ENCODE measurements at regions not wholly inside any gene's neighbourhood (a gene's known extent, or its start where the extent isn't known, plus 50 kb on each side); places are given as distances from the start of the nearest gene placed in this dataset.
"Not testable (repeated sequence)": the region's sequence is repeated elsewhere in the genome, so short reads cannot be mapped to it uniquely, and the experiment has no call there.

DNA sequence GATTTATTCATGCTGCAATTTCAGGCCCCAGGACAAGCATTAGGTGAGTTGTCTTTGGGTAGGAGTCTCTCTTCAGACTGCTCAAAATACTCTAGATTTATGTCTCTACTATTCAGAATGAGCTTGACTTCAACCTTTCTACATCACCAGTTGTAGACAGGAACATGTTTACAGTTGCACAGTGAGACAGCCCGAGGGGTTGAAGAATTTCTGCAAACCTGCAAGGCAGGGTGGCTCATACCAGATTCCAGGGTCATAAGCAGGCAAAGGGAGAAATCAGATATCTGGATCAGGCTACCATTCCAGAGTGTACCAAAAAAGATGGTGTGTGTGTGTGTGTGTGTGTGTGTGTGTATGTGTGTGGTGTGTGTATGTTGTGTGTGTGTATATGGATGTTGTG is 112.4 kb downstream of the SPP2 start:
- ATAC-seq (replicated peaks in 1 of 4): no peak

DNA sequence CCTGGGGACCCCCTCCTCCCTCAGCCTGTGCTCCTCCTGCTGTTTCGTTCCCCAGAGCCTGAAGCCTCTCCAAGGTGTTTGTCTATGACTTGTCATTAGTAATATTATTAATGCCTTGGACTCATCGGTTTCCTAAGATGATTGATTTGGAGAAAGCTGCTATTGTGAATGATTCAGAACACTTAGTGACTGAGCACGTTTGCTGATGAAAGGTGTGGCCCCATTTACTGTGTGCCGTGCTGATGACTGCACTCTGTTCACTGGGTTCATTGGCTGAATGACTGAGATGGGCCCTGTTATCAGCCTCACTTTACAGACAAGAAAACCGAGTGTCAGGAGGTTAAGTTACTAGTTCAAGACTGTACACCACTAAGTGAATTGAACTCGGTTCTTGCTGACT is 111.4 kb downstream of the SPP2 start:
- no peak for DNase-seq
- no peak overlapping the region for H3K27ac ChIP-seq (ENCODE audit: low read length)
- no peak overlapping the region for H3K4me3 Mint-ChIP-seq
- ChIA-PET CTCF (no interaction called here), POLR2A (no interaction called here)
- H3K9me3 Mint-ChIP-seq: no peaks in the 10 kb centered on the region
- no peaks in the 10 kb centered on the region for H3K27me3 ChIP-seq (replicated peaks in 1 of 2; ENCODE audit: control insufficient read depth in 2 of 2, extremely low read depth in 1 of 2, insufficient read depth in 2 of 2, low read length in 1 of 2)
- no peak overlapping the region for H3K4me3 ChIP-seq (ENCODE audit: control insufficient read depth in 1 of 2, extremely low read depth in 1 of 2, low read length in 1 of 2)
- H3K27me3 Mint-ChIP-seq: no peaks in the 10 kb centered on the region
- H3K27ac Mint-ChIP-seq: no peak overlapping the region
- H3K36me3 Mint-ChIP-seq: no peaks in the 10 kb centered on the region
- WGBS (ENCODE audit: insufficient coverage): 69% methylated on average over 6 of the region's 6 CpGs
- no peak for ATAC-seq (replicated peaks in 1 of 4)
- H3K36me3 ChIP-seq (ENCODE audit: control insufficient read depth in 2 of 2, extremely low read depth in 1 of 2, insufficient read depth in 1 of 2, low read length in 1 of 2): no peaks in the 10 kb centered on the region
- H3K4me1 Mint-ChIP-seq: peaks cover 25 to 35% (median 29%) of the 10 kb centered on the region in 3 donors
- H3K4me1 ChIP-seq (ENCODE audit: control insufficient read depth in 1 of 2, extremely low read depth in 1 of 2, insufficient read depth in 2 of 2, low read length in 2 of 2): peaks cover 4 to 19% of the 10 kb centered on the region in 2 experiments
- no peaks in the 10 kb centered on the region for H3K9me3 ChIP-seq

More for the DNA sequence above, 112.4 kb downstream of the SPP2 start:
- H3K36me3 Mint-ChIP-seq: no peaks in the 10 kb centered on the region
- DNase-seq: no peak
- POLR2A ChIA-PET: no interaction called here
- peak overlapping the region in 1 of 2 donors; percentile 53 for H3K27ac Mint-ChIP-seq
- no peaks in the 10 kb centered on the region for H3K27me3 Mint-ChIP-seq
- Histone ChIP-seq H3K4me1 (ENCODE audit: control insufficient read depth in 1 of 2, extremely low read depth in 1 of 2, insufficient read depth in 2 of 2, low read length in 2 of 2) (peaks cover 4 to 19% of the 10 kb centered on the region in 2 experiments), H3K4me3 (ENCODE audit: control insufficient read depth in 1 of 2, extremely low read depth in 1 of 2, low read length in 1 of 2) (no peak overlapping the region), H3K27me3 (replicated peaks in 1 of 2; ENCODE audit: control insufficient read depth in 2 of 2, extremely low read depth in 1 of 2, insufficient read depth in 2 of 2, low read length in 1 of 2) (no peaks in the 10 kb centered on the region), H3K9me3 (no peaks in the 10 kb centered on the region), H3K27ac (ENCODE audit: low read length) (no peak overlapping the region), H3K36me3 (ENCODE audit: control insufficient read depth in 2 of 2, extremely low read depth in 1 of 2, insufficient read depth in 1 of 2, low read length in 1 of 2) (no peaks in the 10 kb centered on the region)
- no peak overlapping the region for H3K4me3 Mint-ChIP-seq
- 100% methylated on average over 1 of the region's 1 CpG for WGBS (ENCODE audit: insufficient coverage)
- H3K9me3 Mint-ChIP-seq: no peaks in the 10 kb centered on the region
- CTCF ChIA-PET: no interaction called here
- peaks cover 25 to 35% (median 29%) of the 10 kb centered on the region in 3 donors for H3K4me1 Mint-ChIP-seq

DNA sequence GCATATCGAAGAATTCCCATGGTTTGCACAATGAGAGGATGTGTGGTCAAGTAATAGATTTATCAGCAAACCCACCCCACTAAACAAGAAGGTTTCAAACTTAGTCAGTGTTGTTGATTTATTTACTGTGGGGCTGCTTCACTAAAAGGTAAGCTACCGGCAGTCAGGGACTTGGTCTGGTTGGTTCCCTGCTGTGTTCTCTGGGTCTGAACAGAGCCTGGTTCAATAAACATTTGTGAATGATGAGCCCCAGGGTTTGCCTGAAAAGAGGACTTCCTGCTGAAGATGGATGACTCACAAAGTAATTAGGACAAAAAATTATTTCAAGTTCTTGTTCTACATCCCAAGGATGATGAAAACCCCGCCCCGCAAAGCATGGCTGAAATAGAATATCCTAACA is 108.3 kb downstream of the SPP2 start:
- no peaks in the 10 kb centered on the region for H3K27me3 ChIP-seq (replicated peaks in 1 of 2; ENCODE audit: control insufficient read depth in 2 of 2, extremely low read depth in 1 of 2, insufficient read depth in 2 of 2, low read length in 1 of 2)
- no peak for DNase-seq
- H3K9me3 Mint-ChIP-seq: no peaks in the 10 kb centered on the region
- ChIA-PET POLR2A (interaction anchor here in 1 of 2 donors (0.6 kb wide), 1 partner anchor 1881 kb away, joined by 3 read pairs; no protein-coding TSS in a partner anchor), CTCF (no interaction called here)
- no peaks in the 10 kb centered on the region for H3K36me3 Mint-ChIP-seq
- H3K4me1 Mint-ChIP-seq: peaks cover 8 to 12% (median 8%) of the 10 kb centered on the region in 3 donors
- no peak for ATAC-seq (replicated peaks in 1 of 4)
- H3K27ac ChIP-seq (ENCODE audit: low read length): no peak overlapping the region
- H3K27me3 Mint-ChIP-seq: no peaks in the 10 kb centered on the region
- no peaks in the 10 kb centered on the region for H3K9me3 ChIP-seq
- no peak overlapping the region for H3K4me3 ChIP-seq (ENCODE audit: control insufficient read depth in 1 of 2, extremely low read depth in 1 of 2, low read length in 1 of 2)
- H3K4me3 Mint-ChIP-seq: no peak overlapping the region
- 80% methylated on average over 1 of the region's 4 CpGs for WGBS (ENCODE audit: insufficient coverage)
- H3K27ac Mint-ChIP-seq: no peak overlapping the region
- H3K36me3 ChIP-seq (ENCODE audit: control insufficient read depth in 2 of 2, extremely low read depth in 1 of 2, insufficient read depth in 1 of 2, low read length in 1 of 2): no peaks in the 10 kb centered on the region
- H3K4me1 ChIP-seq (ENCODE audit: control insufficient read depth in 1 of 2, extremely low read depth in 1 of 2, insufficient read depth in 2 of 2, low read length in 2 of 2): peaks cover 0 to 6% of the 10 kb centered on the region in 2 experiments

DNA sequence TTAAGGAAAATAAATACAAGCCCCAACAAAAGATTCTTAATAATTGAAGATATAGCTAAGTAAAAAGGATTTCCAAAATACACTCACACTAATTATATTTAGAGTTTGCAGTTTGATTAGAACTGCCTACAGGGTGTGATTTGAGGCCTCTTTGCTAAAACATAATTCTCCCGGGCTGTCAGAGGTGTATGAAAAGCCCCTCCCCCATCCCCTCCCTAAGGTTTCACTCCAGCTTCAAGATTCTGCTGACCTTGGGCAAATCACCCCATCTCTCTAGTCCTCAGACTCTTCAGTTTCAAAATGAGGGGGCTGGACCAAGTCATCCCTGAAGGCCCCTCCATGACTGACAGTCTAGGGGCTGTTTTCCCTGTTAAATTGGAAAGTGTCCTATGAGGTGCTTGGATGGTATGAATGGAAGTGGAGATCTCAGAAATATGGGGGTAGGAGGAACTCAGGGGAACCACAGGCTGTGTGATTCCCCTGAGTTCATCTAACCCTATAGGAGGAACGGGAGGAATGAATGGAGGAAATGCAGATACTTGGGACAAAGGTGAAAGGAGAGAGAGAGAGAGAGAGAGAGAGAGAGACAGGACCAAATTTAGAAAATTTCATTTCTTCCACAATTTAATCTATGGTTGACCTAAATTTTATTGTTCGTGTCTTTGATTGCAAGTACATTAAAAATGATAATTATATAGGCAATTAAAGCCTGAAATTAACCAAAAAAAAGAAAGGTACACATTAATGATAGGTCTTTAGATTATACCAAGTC is 107.5 kb downstream of the SPP2 start:
- no peak for ATAC-seq (replicated peaks in 1 of 4)
- WGBS (ENCODE audit: insufficient coverage): no CpG with 5 or more reads among the region's 3 CpGs

DNA sequence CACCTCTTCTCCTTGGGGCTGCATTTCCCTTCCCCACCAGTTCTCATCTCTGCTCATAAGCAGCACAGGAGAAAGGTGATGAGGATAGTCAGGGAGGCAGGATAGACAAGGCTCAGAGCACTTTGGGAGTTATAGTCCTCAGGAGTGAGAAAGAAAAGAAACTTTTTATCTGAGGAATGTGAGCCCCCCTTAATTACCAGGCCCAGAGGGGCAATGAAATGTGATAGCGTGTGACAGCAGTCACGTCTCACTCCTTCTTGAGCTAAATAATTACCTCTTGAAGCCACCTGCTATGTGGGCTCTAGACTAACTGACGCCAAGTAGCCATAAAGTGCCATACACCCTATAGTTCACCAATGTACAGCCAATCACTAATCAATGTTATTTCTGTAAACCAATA is 105.8 kb downstream of the SPP2 start:
- H3K36me3 ChIP-seq (ENCODE audit: control insufficient read depth in 2 of 2, extremely low read depth in 1 of 2, insufficient read depth in 1 of 2, low read length in 1 of 2): no peaks in the 10 kb centered on the region
- no peaks in the 10 kb centered on the region for H3K27me3 ChIP-seq (replicated peaks in 1 of 2; ENCODE audit: control insufficient read depth in 2 of 2, extremely low read depth in 1 of 2, insufficient read depth in 2 of 2, low read length in 1 of 2)
- Mint-ChIP-seq H3K36me3 (no peaks in the 10 kb centered on the region), H3K27ac (no peak overlapping the region), H3K27me3 (no peaks in the 10 kb centered on the region), H3K9me3 (no peaks in the 10 kb centered on the region), H3K4me1 (peaks cover 0 to 5% (median 0%) of the 10 kb centered on the region in 3 donors), H3K4me3 (no peak overlapping the region)
- H3K4me3 ChIP-seq (ENCODE audit: control insufficient read depth in 1 of 2, extremely low read depth in 1 of 2, low read length in 1 of 2): no peak overlapping the region
- ATAC-seq (replicated peaks in 1 of 4) (no peak), DNase-seq (no peak)
- no peaks in the 10 kb centered on the region for H3K9me3 ChIP-seq
- H3K27ac ChIP-seq (ENCODE audit: low read length): no peak overlapping the region
- ChIA-PET POLR2A (interaction anchor here in 1 of 2 donors (1.1 kb wide), 1 partner anchor 8 kb away, joined by 3 read pairs; no protein-coding TSS in a partner anchor), CTCF (interaction anchor here (0.7 kb wide), 2 partner anchors 9 to 62 kb away, joined by 3 read pairs; no protein-coding TSS in a partner anchor)
- 100% methylated on average over 2 of the region's 3 CpGs for WGBS (ENCODE audit: insufficient coverage)
- no peaks in the 10 kb centered on the region for H3K4me1 ChIP-seq (ENCODE audit: control insufficient read depth in 1 of 2, extremely low read depth in 1 of 2, insufficient read depth in 2 of 2, low read length in 2 of 2)

More for the DNA sequence above, 107.5 kb downstream of the SPP2 start:
- Histone ChIP-seq H3K27me3 (replicated peaks in 1 of 2; ENCODE audit: control insufficient read depth in 2 of 2, extremely low read depth in 1 of 2, insufficient read depth in 2 of 2, low read length in 1 of 2) (no peaks in the 10 kb centered on the region), H3K9me3 (no peaks in the 10 kb centered on the region), H3K36me3 (ENCODE audit: control insufficient read depth in 2 of 2, extremely low read depth in 1 of 2, insufficient read depth in 1 of 2, low read length in 1 of 2) (no peaks in the 10 kb centered on the region), H3K27ac (ENCODE audit: low read length) (no peak overlapping the region), H3K4me1 (ENCODE audit: control insufficient read depth in 1 of 2, extremely low read depth in 1 of 2, insufficient read depth in 2 of 2, low read length in 2 of 2) (peaks cover 0 to under 1% of the 10 kb centered on the region in 2 experiments), H3K4me3 (ENCODE audit: control insufficient read depth in 1 of 2, extremely low read depth in 1 of 2, low read length in 1 of 2) (no peak overlapping the region)
- Mint-ChIP-seq H3K27me3 (no peaks in the 10 kb centered on the region), H3K36me3 (no peaks in the 10 kb centered on the region), H3K9me3 (no peaks in the 10 kb centered on the region), H3K4me1 (peaks cover 2 to 4% (median 2%) of the 10 kb centered on the region in 3 donors), H3K27ac (no peak overlapping the region), H3K4me3 (no peak overlapping the region)
- DNase-seq: no peak
- POLR2A ChIA-PET: interaction anchor here in 1 of 2 donors (0.6 kb wide), 2 partner anchors 42 to 294 kb away, joined by 3 read pairs; no protein-coding TSS in a partner anchor
- CTCF ChIA-PET: no interaction called here

DNA sequence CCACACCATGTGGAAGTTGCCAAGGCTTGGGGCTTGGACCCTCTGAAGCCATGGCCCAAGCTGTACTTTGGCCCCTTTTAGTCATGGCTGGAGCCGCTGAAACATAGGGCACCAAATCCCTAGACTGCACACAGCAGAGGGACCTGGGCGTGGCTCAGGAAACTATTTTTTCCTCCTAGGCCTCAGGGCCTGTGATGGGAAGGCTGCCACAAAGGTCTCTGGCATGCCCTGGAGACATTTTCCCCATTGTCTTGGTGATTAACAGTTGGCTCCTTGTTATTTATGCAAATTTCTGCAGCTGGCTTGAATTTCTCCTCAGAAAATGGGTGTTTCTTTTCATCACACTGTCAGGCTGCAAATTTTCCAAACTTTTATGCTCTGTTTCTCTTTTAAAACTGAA is 102.3 kb downstream of the SPP2 start:
- H3K36me3 Mint-ChIP-seq; H3K27me3 Mint-ChIP-seq; CTCF ChIA-PET; H3K27ac Mint-ChIP-seq; H3K36me3 ChIP-seq (ENCODE audit: control insufficient read depth in 2 of 2, extremely low read depth in 1 of 2, insufficient read depth in 1 of 2, low read length in 1 of 2); H3K9me3 ChIP-seq; H3K27ac ChIP-seq (ENCODE audit: low read length); H3K27me3 ChIP-seq (replicated peaks in 1 of 2; ENCODE audit: control insufficient read depth in 2 of 2, extremely low read depth in 1 of 2, insufficient read depth in 2 of 2, low read length in 1 of 2); ATAC-seq (replicated peaks in 1 of 4); POLR2A ChIA-PET; H3K9me3 Mint-ChIP-seq; DNase-seq; H3K4me3 Mint-ChIP-seq; H3K4me3 ChIP-seq (ENCODE audit: control insufficient read depth in 1 of 2, extremely low read depth in 1 of 2, low read length in 1 of 2): not testable (repeated sequence)
- peaks cover 23 to 29% (median 28%) of the 10 kb centered on the region in 3 donors for H3K4me1 Mint-ChIP-seq
- peaks cover 11 to 25% of the 10 kb centered on the region in 2 experiments for H3K4me1 ChIP-seq (ENCODE audit: control insufficient read depth in 1 of 2, extremely low read depth in 1 of 2, insufficient read depth in 2 of 2, low read length in 2 of 2)
- whole genome bisulfite sequencing (ENCODE audit: insufficient coverage): 100% methylated on average over 1 of the region's 2 CpGs
